HT1080 (cell line): ENCODE measurements at regions not wholly inside any gene's neighbourhood (a gene's known extent, or its start where the extent isn't known, plus 50 kb on each side); places are given as distances from the start of the nearest gene placed in this dataset.

Experiments used
- DNase-seq: peaks from one replicate; pipeline ENCODE4 v3.0.0-alpha.2; 2015; ENCODE audit warnings: low read depth

DNA sequence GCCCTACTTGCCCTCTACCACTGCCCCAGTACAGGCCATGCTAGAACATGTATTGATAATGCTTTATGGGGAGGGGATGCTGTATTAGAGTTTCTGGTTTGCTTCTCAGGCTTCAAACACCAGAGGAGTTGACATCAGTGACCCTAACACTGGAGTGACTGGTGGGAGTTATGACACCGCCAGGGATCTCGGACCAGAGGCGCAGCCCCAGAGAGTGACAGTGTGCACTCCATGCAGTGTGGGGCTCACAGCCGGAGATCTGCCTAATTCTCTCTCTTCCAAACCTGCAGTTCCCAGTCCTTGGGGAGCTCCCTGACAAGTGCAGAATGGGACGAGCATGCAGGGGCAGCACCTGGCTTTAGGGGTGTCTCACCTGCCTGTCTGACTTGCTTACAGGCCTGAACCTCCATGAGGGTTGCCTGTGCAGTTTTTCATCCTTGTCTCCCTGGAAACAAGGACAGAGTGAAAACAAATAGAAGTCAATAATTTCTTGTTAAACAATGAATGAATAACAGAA is 244.9 kb upstream of the MYT1L start:
- DNase-seq, result no peak

GRCh38 chr2:2575181-2575577 is 244.1 kb upstream of the MYT1L start:
- no peak for DNase-seq

GRCh38 chr2:2574401-2575180 is 243.5 kb upstream of the MYT1L start:
- no peak for DNase-seq

- DNase-seq, result peak; percentile 10
These were observed 242.7 kb upstream of the MYT1L start for GRCh38 chr2:2573658-2574293.

- no peak for DNase-seq
These were observed 242.1 kb upstream of the MYT1L start for GRCh38 chr2:2573205-2573604.

GRCh38 chr2:2572393-2573204 is 241.5 kb upstream of the MYT1L start:
- no peak for DNase-seq

- DNase-seq, result no peak
These were observed 240.5 kb upstream of the MYT1L start for GRCh38 chr2:2571301-2572150.

DNA sequence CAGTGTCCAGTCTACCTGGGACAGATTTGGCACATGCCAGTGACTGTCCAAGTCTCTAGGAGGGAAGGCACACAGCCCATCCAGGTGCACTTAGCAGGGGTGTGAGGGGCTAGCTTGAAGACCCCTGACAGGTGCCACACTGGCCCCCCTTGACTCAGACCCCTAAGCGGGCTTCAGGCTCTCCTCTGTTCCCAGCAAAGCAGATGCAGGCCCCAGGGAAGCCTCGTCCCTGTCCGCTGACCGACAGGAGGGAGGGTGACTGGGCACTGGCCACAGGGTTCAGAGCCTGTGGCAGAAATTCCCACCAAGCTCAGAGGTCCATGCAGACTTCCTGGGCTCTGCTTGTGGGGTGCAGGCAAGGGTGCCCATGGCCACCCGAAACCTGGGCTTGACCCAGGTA is 239.8 kb upstream of the MYT1L start:
- DNase-seq, result no peak

GRCh38 chr2:2570360-2570759 is 239.3 kb upstream of the MYT1L start:
- DNase-seq, result no peak

GRCh38 chr2:2569836-2570235 is 238.8 kb upstream of the MYT1L start:
- no peak for DNase-seq

DNA sequence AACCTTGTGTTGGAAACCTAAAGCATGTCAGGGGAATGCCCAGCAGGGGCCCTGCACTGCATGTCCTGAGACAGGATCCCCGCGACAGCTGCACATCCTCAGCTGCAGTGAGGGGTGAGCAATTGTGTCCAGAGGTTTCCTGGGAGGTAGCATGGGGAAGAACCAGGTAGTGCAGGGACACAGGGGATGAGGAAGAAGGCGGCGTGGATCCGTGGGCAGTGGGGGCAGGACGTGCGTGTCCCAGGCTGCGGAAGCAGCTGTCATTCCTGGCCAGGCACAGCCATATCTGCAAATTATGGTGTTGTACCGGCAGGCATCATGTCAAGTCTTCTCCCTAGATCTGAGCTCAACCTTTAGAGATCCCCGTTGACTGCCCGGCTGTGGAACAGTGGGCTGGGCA is 238.2 kb upstream of the MYT1L start:
- no peak for DNase-seq

GRCh38 chr2:2568411-2568810 is 237.3 kb upstream of the MYT1L start:
- DNase-seq, result no peak

DNA sequence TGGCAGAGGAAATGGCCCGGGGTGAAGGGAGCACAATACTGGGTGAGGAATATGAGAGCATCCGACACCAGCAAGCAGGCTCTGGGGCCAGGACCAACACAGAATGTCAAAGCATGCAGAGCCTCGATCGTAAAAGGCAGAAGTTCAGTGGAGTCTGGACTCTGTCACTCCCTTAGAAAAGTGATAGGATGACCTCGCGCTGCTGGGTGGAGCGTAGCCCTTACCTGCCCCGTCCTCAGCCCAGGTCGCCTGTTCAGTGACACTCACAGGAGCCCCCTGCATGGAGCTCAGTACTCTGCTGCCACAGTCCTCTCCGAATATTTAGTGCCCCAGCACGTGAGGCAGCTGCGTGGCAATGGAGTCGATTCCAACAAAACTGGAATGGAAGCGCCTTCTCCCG is 236.7 kb upstream of the MYT1L start:
- DNase-seq, result no peak

GRCh38 chr2:2566396-2567323 is 235.6 kb upstream of the MYT1L start:
- DNase-seq, result no peak

- DNase-seq, result no peak
These were observed 234.6 kb upstream of the MYT1L start for GRCh38 chr2:2565671-2566070.

- no peak for DNase-seq
These were observed 233.4 kb upstream of the MYT1L start for GRCh38 chr2:2564300-2565078.

GRCh38 chr2:2563309-2563860 is 232.3 kb upstream of the MYT1L start:
- no peak for DNase-seq

- no peak for DNase-seq
These were observed 231.8 kb upstream of the MYT1L start for GRCh38 chr2:2562867-2563266.
